HG03457 (cell line): ENCODE measurements at regions not wholly inside any gene's neighbourhood (a gene's known extent, or its start where the extent isn't known, plus 50 kb on each side); places are given as distances from the start of the nearest gene placed in this dataset.
"Not testable (repeated sequence)": the region's sequence is repeated elsewhere in the genome, so short reads cannot be mapped to it uniquely, and the experiment has no call there.

ENCODE experiments used
- ATAC-seq: cut with Tn5 transposase; IDR thresholded peaks from one replicate; pipeline ENCODE4 v1.9.1; 2021; ENCODE audit warnings: moderate number of reproducible peaks; ENCODE audit not compliant: unreplicated experiment

- ATAC-seq: no peak
These were observed 167.8 kb downstream of the PMAIP1 start for GRCh38 chr18:60067426-60068210.

DNA sequence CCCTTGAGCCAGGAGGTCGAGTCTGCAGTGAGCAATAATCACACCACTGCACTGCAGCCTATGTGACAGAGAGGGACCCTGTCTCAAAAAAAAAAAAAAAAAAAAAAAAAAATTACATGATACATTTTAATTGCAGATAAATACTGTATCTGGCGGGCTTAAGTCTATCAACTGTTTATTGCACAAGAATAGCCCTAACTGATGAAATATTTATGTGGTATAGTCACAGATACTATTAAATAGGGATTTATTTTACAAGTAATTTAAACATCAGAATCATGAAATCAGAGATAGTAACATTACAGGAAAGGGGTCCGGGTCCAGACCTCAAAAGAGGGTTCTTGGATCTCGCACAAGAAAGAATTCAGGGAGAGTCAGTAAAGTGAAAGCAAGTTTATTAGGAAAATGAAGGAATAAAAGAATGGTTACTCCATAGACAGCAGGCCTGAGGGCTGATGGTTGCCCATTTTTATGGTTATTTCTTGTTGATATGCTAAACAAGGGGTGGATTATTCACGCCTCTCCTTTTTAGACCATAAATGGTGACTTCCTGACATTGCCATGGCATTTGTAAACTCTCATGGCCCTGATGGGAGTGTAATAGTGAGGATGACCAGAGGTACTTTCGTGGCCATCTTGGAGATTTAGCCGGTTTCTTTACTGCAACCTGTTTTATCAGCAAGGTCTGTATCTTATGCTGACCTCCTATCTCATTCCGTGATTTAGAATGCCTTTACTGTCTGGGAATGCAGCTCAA lies 166.6 kb downstream of the PMAIP1 start:
- no peak for ATAC-seq

DNA sequence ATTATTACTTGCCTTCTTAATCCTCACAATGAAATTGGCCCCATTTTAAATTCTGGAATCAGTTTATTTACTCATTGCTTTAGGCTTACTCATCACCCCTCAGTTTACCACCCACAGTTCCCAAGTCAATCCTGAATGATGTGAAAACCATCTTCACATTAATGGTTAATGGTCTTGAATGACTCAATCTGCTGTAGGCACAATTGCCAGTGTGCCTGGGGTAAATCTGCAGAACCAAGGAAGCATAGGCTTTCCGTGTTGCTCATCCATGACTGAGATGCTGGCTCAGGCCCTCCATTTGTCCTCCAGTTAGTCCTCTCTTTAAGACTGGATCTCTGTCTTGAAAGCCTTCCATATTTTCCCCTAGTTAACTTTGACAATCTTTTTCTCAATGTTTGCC lies 164.5 kb downstream of the PMAIP1 start:
- no peak for ATAC-seq

GRCh38 chr18:60062831-60063230 lies 163.0 kb downstream of the PMAIP1 start:
- ATAC-seq: not testable (repeated sequence)

- no peak for ATAC-seq
These were observed 162.6 kb downstream of the PMAIP1 start for GRCh38 chr18:60062396-60062795.

DNA sequence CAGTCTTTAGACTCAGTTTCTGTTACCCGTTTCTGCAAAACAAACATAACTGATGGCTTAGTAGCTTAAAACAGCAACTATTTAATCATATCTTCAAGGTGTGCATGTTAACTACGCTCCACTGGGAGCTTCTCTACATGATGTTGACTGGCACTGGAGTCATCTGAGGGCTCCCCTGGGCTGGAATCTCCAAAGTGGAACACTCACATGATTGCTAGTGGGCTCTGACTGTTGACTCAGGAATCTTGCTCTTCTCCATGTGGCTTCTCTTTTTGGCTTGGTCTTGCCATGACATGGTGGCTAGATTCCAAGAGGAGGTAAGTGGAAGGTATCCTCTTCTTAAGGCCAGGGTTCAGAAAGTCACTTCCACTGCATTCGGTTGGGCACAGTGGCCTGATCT lies 160.8 kb downstream of the PMAIP1 start:
- ATAC-seq: no peak

DNA sequence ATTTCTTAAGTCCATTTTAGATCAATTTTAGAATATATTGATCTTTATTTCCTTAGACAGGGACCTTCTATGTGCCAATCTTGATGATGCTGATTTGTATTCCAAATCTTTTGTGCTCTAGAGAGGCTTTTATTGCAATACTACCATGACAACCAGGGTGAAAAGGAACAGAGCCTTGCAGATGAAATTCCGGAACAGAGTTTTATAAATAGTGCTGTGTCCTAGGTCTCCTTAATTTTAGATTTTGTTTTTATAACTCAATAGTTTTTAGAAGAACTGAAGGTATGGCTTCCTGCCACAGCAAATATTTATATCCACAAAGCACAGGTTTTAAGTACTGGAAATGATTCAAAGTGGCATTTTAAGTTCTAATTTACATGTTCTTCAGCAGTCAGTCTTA lies 160.2 kb downstream of the PMAIP1 start:
- no peak for ATAC-seq

DNA sequence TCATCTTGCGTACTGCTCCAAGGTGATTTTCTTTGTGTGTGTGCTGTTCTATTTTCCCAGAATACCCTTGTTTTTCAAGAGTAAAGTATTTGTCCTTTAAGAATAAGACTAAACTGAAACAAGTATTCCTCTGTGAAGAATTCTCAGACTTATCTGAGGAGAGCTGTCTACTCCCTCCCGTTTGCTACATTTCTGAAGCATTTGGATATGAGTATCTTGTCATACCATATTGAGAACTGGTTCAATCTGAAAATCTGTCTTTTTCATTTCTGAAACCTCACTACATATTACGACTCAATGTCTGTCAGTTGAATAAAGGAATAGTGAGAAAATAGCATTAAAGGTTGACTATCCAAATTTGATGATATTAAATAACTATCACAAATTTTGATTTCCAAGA lies 159.4 kb downstream of the PMAIP1 start:
- no peak for ATAC-seq

GRCh38 chr18:60053747-60054304 lies 154.0 kb downstream of the PMAIP1 start:
- ATAC-seq: no peak

GRCh38 chr18:60050821-60051220 lies 151.0 kb downstream of the PMAIP1 start:
- no peak for ATAC-seq

GRCh38 chr18:60049172-60049571 lies 149.4 kb downstream of the PMAIP1 start:
- no peak for ATAC-seq

DNA sequence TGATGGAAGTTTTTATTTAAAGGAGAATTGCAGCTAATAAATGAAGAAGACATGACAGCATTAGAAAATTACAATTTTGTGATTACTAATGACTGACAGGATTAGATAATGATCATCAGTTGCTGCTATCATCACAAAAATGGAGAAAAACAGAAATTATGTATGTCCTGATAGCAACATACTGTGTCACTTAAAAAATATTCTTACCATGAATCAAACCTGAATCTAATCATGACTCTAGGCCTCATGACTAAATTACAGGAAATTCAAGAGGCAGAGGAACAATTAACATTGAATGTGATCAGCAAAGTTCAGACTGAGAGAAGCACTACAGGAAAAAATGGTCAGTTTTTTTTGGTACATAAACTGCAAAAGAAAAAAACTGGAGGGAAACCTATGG lies 147.8 kb downstream of the PMAIP1 start:
- ATAC-seq: no peak

DNA sequence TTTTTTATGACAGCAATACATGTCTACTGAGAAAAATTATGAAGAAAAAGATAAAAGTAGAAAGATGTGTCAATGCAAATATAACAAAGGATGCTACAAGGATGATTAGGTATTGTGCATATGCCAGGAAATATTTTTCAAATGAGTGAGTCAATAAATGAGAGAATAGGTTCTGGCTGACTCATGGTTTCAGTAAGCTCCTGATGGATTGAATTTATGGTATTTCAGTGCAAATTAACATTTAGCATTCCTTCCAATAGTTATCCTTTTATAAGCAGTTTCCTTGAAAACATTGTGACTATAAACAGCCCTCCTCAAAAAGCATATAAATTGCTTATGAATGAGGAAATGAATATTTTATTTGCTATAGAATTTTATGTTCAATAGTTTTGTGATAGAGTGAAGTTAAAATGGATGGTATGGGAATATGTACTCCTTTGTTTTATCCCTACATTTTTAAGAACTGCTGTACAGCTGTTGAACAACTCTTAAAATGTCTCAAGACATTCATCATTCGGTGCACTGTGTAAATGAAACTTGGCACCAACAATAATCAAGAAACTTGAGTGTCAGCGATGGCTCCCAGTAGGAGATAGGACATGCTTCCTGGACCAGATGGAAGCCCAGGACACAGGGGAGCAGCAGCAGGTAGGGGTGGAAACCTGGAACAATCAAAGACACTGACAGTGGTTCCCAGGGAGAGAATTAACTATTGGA lies 144.7 kb downstream of the PMAIP1 start:
- no peak for ATAC-seq

- no peak for ATAC-seq
These were observed 141.2 kb downstream of the PMAIP1 start for GRCh38 chr18:60040971-60041370.

- no peak for ATAC-seq
These were observed 138.9 kb downstream of the PMAIP1 start for GRCh38 chr18:60038731-60039130.

DNA sequence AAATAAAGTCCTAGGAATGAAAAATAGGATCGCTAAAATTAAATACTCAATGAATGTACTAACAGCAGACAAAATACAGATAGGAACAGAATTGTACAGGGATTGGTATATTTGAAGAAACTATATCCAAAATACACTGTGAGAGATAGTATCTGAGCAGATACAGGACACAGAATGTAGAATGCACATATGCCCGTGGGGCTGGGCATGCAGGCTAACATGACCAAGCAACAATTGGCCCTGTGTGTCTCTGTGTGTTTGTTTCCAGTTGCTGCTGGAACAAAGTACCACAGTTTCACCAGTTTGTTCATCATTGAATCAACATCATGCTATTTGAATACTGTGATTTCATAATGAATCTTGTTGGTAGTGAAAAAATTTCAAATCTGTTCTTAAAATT lies 127.6 kb downstream of the PMAIP1 start:
- no peak for ATAC-seq

DNA sequence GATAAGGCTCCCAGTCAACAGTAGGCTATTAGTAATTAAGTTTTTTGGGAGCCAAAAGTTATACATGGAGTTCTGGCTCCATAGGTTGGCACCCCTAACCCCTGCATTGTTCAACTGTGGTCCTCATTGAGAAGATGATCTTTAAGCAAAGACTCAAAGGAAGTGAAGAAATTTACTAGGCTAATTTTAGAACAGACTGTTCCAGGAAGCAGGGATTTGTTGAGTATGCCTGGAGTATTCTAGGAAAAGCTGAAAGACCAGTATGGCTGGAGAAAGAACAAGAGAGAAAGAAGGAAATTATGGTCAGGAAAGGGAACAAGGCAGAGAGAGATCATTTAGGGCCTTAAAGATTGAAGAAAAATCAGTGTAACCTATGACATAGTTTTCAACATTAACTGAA lies 125.1 kb downstream of the PMAIP1 start:
- no peak for ATAC-seq

GRCh38 chr18:60024345-60024744 lies 124.5 kb downstream of the PMAIP1 start:
- ATAC-seq: no peak

DNA sequence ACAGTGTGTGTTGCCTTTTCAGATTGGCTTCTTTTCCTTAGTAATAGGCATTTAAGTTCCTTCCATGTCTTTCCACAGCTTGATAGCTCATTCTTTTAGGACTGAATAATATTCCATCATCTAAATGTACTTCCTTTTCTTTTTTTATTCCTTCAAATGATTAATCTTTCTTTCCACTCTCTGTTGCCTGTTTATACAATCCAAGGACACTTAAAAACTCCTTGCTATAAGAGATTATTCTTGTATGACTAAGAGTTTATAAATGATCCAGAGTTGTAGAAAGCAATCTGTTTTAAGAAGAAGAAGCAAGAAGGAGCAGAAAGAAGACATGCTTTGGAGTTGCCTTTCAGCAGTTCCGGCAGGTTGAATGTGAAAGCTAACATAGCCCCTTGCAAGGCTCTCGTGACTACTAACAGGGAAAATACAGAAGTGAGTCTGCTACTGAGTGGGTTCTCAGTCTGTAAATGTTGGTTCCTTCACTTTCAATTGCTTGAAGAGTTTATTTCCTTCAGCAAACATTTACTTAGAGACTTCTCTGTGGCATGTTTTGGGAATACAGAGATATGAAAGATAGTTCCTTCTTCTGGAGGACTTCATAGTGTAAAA lies 123.0 kb downstream of the PMAIP1 start:
- no peak for ATAC-seq

DNA sequence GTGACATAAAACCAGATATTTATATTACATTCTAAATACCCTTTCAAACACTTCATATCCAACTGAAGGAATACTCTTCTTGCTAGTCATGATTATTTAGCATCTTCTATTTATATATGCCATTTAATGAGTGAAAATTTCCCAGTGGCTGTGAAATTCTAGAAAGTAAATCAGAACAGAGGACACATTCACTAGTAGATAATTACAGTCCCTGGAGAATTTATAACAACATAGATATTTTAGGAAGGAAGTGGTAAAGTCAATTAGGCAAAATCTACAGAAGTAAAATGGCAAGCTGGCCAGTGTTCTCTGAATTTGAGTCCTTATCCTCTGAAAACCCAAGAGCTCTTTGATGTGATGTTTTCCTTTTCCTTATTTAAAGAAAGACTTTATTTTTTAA lies 121.8 kb downstream of the PMAIP1 start:
- no peak for ATAC-seq
